ENCODE measurements at regions not wholly inside any gene's neighbourhood (a gene's known extent, or its start where the extent isn't known, plus 50 kb on each side); places are given as distances from the start of the nearest gene placed in this dataset.

DNA sequence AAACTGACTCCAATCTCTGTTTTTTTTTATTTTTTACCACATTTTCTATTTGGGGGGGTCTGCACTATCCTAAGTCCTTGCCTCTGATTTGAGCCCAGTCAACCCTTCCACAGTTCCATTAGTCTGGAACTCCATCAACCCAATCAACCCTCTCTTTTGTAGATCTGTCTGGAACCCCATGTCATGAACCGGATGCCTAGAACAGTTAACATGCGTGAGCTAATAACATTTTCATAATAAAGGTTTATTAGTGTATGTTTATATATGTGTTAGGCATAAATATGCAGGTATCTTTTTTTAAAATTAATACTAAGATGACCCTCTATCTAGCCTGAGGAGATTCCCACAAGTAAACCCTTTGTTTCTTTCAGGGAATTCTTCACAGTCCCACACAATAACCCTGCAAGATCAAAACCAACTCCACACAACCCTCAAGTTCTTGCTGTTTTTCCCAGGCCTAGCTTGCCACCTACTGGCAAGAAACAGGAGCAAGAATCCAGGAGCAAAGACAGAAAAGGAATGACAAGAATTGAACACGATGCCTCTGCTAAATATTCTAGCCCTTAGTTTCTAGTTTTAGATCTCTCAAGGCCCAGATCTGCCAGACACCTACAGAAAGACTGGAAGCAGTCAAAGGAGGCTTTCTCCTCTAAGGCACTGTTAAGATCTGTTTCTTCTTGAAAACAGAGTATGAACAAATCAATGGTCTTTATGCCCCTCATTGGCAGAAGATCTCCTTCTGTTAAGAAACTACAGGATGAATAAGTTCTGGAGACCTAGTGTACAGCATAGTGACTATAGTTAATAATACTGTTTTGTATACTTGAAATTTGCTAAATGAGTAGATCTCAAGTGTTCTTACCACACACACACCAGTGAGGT lies 100.4 kb downstream of the TRIM36 start:
- no peaks in the 10 kb centered on the region for H3K9me2 ChIP-seq (ENCODE audit: insufficient read depth)
- no peak overlapping the region for H3K27ac ChIP-seq (ENCODE audit: low read depth, low read length)
- no peaks in the 10 kb centered on the region for H4K20me1 ChIP-seq (ENCODE audit: insufficient read depth)
- ATAC-seq (peak; percentile 90), DNase-seq (ENCODE audit: low read depth, low spot score) (peak; percentile 51)
- no peaks in the 10 kb centered on the region for H3K36me3 ChIP-seq (ENCODE audit: control insufficient read depth in 1 of 2, insufficient read depth in 2 of 2, low read length in 2 of 2)
- H2AFZ ChIP-seq (ENCODE audit: low read depth, low read length, poor library complexity, severe bottlenecking) = peak overlapping the region; percentile 49
- peak overlapping the region; percentile 16; the same call in 1 of the 2 replicates for H3K4me2 ChIP-seq (ENCODE audit: low read length)
- TF ChIP-seq SRF (IDR thresholded peaks at IDR 0.05; ENCODE audit: low read depth) (no peak), TCF7L2 (IDR thresholded peaks at IDR 0.05; ENCODE audit: borderline replicate concordance, extremely low read depth, insufficient read depth, insufficient read length) (no peak), JUND (IDR thresholded peaks at IDR 0.05) (no peak), SIN3A (IDR thresholded peaks at IDR 0.05; ENCODE audit: low read depth) (no peak), ATF3 (IDR thresholded peaks at IDR 0.05) (no peak), MAX (IDR thresholded peaks at IDR 0.05) (no peak), CBX3 (IDR thresholded peaks at IDR 0.05; ENCODE audit: low read depth) (no peak), RAD21 (IDR thresholded peaks at IDR 0.05; ENCODE audit: low read depth) (peak; percentile 88), POLR2A (IDR thresholded peaks at IDR 0.05; ENCODE audit: borderline replicate concordance, extremely low read depth, insufficient read depth, insufficient read length) (no peak), POLR2AphosphoS5 (IDR thresholded peaks at IDR 0.05; ENCODE audit: low read depth, low read length) (no peak), CTCF (IDR thresholded peaks at IDR 0.05 in 2 of 3, conservative IDR thresholded peaks at IDR 0.05 in 1 of 3; ENCODE audit: borderline replicate concordance in 1 of 3, insufficient read depth in 1 of 3, low read depth in 2 of 3, low read length in 2 of 3) (peak; percentile 55 to 87 (median 87); a peak in 5 of 6 replicates)
- ChIA-PET RAD21 (ENCODE audit: low non-redundant PET in 1 of 2, low total read pairs in 2 of 2, uncharacterized antibody in 2 of 2, unreplicated experiment in 2 of 2) (interaction anchor here in 1 of 2 experiments (1.5 kb wide), 1 partner anchor 1457 kb away, joined by 8 read pairs; no protein-coding TSS in a partner anchor), CTCF (interaction anchor here (0.9 to 2.2 kb wide), 16 partner anchors 17 to 1556 kb away, joined by 3 to 19 read pairs (median 4); partner anchors contain the start of genes CCDC112 and YTHDC2), POLR2A (no interaction called here)
- H3K79me2 ChIP-seq (ENCODE audit: insufficient read depth, low read length) = no peaks in the 10 kb centered on the region
- no peak overlapping the region for H3K4me3 ChIP-seq (replicated peaks in 1 of 2; ENCODE audit: low read depth in 1 of 2, low read length in 2 of 2)
- H3K9ac ChIP-seq (ENCODE audit: low read length) = no peak overlapping the region
- intact Hi-C loops (cut with micrococcal nuclease) = loop anchor here (1.0 to 10.0 kb wide), 7 partner anchors 267 to 1457 kb away; no protein-coding TSS in a partner anchor
- H3K9me3 ChIP-seq (ENCODE audit: control insufficient read depth in 1 of 2, insufficient read depth in 1 of 2, low read depth in 1 of 2, low read length in 2 of 2) = no peaks in the 10 kb centered on the region
- BruUV-seq (replicated peaks) = no TSS peak
- H3K27me3 ChIP-seq (ENCODE audit: insufficient read depth, low read length) = peaks cover 3% of the 10 kb centered on the region; the same call in 1 of the 2 replicates
- peaks cover 0 to 7% of the 10 kb centered on the region in 2 experiments; a peak in 2 of 4 replicates for H3K4me1 ChIP-seq (ENCODE audit: control insufficient read depth in 1 of 2, insufficient read depth in 2 of 2, low read length in 2 of 2)
